IPS-NIHi7 (cell line): ENCODE measurements at regions not wholly inside any gene's neighbourhood (a gene's known extent, or its start where the extent isn't known, plus 50 kb on each side); places are given as distances from the start of the nearest gene placed in this dataset.
"Not testable (repeated sequence)": the region's sequence is repeated elsewhere in the genome, so short reads cannot be mapped to it uniquely, and the experiment has no call there.

Experiments used
- DNase-seq: peaks from one replicate; pipeline ENCODE4 v3.0.0; 2012; ENCODE audit warnings: mixed read lengths; ENCODE audit errors: extremely low spot score

GRCh38 chr7:125386211-125386610 is 456.6 kb upstream of the POT1 start:
- DNase-seq: no peak

DNA sequence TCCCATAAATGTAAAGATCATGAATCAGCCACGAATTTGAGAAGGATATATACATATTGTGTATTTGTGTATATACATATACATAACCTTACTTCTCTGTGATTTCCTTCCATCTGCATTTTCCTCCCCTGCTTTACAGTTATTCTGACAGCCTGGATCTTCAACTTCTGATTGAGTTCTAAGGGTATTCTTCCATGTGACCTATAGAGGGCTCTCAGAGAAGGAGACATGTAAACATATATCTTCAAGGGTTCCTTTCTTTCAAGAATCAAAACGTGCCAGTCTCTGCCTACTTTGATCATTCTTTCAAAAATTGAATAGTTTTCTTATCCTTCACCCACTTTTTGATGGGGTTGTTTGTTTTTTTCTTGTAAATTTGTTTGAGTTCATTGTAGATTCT is 453.7 kb upstream of the POT1 start:
- peak; percentile 16 for DNase-seq

GRCh38 chr7:125382401-125382800 is 452.8 kb upstream of the POT1 start:
- DNase-seq: no peak

GRCh38 chr7:125375942-125376341 is 446.3 kb upstream of the POT1 start:
- no peak for DNase-seq

GRCh38 chr7:125370502-125370901 is 440.9 kb upstream of the POT1 start:
- no peak for DNase-seq

- no peak for DNase-seq
These were observed 434.2 kb upstream of the POT1 start for GRCh38 chr7:125363873-125364272.

GRCh38 chr7:125358551-125359167 is 429.0 kb upstream of the POT1 start:
- DNase-seq: no peak

DNA sequence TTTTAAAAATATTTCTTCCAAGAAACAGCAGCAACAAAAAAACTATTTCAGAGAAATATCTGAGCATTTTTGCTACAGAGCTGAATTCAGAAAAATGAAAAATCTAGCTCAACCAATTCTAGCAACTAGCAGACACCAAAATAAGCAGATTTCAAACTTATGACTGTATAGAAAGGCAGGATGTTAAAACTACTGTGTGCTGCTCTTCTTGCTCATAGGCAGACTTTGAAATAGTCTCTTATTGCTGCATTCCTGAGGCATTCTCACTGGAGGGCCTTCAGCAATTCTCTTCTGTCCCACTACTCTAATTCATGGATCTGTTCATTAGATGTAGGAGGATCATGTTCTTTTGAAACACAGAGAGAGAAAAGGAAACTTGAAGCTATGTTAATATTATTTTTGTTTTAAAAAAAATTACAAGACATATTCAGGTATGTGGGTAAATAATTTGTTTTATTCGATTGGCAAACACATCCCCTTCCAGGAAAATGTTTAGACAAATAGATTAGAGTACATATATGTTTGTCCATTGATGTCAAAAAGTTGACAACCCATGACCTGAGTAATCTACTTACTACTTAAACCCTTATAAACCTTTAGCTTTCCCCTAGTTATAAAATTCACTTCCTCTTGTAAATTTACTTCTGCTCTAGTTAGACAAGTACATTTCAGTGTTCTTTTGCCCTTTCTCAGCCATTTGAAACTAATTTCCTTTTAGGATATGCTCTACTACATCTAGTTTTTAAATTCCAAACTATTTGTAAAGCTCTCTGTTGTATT is 428.2 kb upstream of the POT1 start:
- DNase-seq: no peak

- no peak for DNase-seq
These were observed 426.3 kb upstream of the POT1 start for GRCh38 chr7:125355899-125356298.

- no peak for DNase-seq
These were observed 417.6 kb upstream of the POT1 start for GRCh38 chr7:125347269-125347668.

- no peak for DNase-seq
These were observed 408.5 kb upstream of the POT1 start for GRCh38 chr7:125338110-125338509.

GRCh38 chr7:125336326-125336725 is 406.7 kb upstream of the POT1 start:
- no peak for DNase-seq

DNA sequence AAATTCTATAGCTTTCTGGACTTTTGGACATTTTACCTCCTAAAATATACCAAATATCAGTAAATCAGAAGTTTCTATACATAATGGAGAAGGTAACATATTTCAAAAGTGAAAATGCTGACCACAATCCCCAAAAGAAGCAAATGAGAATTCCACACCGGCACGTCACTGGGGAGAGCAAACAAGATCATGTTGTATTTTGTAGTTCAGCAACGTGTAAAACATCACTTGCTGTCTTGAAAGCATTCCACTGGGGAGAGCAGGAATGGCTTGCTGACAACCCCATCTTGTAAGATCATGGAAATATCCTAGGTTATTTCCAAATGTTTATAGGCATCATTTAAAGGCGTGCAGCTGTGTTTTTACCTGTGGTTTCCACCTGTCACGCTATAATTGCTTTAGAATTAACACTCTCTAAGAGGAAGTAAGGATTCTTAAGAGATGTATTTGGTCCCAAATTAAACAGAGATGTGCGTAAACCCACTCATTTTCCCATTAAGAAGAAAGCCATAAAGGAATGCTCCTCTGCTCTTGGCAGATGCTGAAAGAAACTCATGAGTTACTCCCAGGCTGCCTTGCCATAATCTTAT is 397.1 kb upstream of the POT1 start:
- DNase-seq: no peak

DNA sequence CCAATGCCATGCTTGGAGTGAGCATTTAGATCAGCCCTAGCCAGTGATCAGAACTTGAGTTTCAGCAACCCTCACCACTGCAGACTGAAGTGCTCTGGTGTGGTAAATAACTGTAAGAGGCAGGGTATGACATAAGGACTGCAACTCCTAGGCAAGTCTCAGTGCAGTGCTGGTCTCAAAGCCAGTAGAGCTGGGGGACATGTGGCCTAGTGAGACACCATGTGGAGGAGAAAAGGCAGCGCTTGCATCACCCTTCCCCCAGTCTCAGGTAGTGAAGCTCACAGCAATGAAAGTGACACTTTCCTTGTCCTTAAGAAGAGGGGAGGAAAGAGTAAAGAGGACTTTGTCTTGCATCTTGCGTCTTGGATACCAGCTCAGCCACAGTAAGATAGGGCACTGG is 386.8 kb upstream of the POT1 start:
- peak; percentile 81 for DNase-seq

DNA sequence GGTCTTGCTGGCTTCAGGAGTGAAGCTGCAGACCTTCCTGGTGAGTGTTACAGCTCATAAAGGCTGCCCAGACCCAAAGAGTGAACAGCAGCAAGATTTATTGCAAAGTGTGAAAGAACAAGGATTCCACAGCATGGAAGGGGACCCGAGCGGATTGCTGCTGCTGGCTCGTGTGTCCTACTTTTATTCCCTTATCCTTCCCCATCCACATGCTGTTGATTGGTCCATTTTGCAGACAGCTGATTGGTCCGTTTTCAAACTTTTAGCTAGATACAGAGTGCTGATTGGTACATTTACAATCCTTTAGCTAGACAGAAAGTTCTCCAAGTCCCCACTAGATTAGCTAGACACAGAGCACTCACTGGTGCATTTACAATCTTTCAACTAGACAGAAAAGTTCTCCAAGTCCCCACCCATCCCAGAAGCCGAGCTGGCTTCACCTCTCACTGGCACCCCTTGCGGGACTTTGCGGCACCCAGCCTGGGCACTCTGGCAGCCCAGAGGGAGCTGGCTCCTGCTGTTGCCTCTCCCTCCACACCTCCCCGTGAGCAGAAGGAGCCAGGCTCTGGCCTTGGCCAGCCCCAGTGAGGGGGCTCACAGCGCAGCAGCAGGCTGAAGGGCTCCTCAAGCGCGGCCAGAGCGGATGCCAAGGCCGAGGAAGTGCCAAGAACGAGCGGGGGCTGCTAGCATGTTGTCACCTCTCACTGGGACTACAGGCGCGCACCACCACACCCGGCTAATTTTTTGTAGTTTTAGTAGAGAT is 369.6 kb upstream of the POT1 start:
- no peak for DNase-seq

DNA sequence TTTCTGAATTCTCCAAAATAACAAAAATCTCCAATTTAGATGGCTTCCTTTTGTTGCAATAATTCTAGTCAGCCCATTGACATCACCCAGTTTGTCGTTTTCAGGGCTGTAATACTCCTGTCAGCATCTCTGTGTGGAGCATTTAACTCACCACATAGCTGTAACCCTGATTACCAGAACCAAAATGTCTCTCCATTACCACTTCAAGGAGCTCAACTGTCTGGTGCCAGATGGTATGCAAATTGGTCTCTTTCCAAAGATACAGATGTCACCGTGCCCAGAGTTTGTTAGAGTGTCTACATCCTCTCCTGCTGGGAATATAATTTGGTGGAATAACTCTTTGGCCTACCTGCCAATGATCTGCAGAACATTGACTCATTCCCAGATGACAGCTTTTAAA is 350.3 kb upstream of the POT1 start:
- no peak for DNase-seq

GRCh38 chr7:125278318-125278717 is 348.7 kb upstream of the POT1 start:
- no peak for DNase-seq

GRCh38 chr7:125274742-125275141 is 345.1 kb upstream of the POT1 start:
- not testable (repeated sequence) for DNase-seq

DNA sequence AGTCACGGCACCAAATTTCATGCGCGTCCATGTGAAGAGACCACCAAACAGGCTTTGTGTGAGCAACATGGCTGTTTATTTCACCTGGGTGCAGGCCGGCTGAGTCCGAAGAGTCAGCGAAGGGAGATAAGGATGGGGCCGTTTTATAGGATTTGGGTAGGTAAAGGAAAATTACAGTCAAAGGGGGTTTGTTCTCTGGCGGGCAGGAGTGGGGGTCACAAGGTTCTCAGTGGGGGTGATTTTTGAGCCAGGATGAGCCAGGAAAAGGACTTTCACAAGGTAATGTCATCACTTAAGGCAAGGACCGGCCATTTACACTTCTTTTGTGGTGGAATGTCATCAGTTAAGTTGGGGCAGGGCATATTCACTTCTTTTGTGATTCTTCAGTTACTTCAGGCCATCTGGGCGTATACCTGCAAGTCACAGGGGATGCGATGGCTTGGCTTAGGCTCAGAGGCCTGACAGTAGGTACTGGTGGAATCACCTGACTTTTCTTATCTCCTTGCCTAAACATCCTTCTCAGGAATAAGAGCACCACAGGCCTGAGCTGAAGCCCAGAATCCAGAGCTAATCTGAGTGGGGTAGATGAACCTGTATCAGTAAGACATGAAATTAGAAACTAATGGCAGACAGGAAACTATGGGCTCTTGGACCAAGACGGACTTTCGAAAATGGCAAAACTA is 334.7 kb upstream of the POT1 start:
- DNase-seq: peak; percentile 54

- not testable (repeated sequence) for DNase-seq
These were observed 329.3 kb upstream of the POT1 start for GRCh38 chr7:125258876-125259417.

DNA sequence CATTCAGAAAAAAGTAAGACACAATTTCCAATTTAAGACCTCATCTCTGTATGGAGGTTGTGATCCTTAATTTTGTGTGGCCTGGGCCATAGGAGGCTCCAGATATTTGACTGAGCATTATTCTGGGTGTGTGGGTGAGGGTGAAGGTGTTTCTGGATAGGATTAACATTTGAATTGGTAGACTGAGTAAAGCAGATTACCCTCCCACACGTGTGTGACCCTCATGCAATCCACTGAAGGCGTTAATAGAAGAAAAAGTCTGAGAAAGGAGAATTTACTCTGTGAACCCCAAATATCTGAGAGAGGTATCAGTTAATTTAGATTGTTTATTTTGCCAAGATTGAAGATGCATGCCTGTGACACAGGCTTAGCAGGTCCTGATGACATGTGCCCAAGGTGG is 328.0 kb upstream of the POT1 start:
- DNase-seq: no peak

DNA sequence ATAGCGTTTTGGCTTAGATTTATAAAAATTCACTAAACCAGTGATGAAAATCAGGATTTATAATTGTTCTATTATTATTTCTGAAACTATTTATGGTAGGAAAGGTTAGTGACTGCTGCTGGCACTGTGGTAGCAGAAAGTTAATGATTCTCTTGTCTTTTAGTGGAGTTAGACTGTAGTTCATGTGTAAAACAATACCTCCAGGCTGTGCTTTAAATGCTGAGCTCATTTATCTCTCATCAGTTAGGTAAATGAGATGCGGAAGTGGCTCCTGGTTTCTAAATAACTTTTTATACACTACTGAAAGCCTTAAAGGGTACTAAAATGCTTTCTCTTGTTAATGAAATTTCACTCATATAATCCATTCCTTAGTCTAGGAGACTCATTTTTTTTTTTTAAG is 326.8 kb upstream of the POT1 start:
- no peak for DNase-seq
